ENCODE measurements at regions not wholly inside any gene's neighbourhood (a gene's known extent, or its start where the extent isn't known, plus 50 kb on each side); places are given as distances from the start of the nearest gene placed in this dataset.

GRCh38 chr3:168964736-168965135, 698.8 kb downstream of the MECOM start:
- no peak for TF ChIP-seq EZH2 (IDR thresholded peaks at IDR 0.05; ENCODE audit: borderline replicate concordance, low read depth, low read length, severe bottlenecking)
- TF ChIP-seq CTCF (IDR thresholded peaks at IDR 0.05; ENCODE audit: borderline replicate concordance, extremely low read depth, low read length, poor library complexity, severe bottlenecking): no peak
